Liver (tissue), 8 donors: ENCODE measurements at regions not wholly inside any gene's neighbourhood (a gene's known extent, or its start where the extent isn't known, plus 50 kb on each side); places are given as distances from the start of the nearest gene placed in this dataset.

ENCODE experiments used
- DNase-seq: peaks from one replicate; pipeline ENCODE4 v3.0.0-alpha.2; 2017; ENCODE audit warnings: low spot score
- H3K27ac ChIP-seq, 2 donors: one replicate each; pipeline ENCODE4 v1.7.0; 2013; ENCODE audit warnings: inconsistent platforms in 2 of 2, low read length in 2 of 2, control low read depth in 1 of 2, low read depth in 1 of 2, mild to moderate bottlenecking in 1 of 2
- H3K27me3 ChIP-seq, 4 donors: one replicate each; pipeline versions ENCODE4 v1.6.1 to v1.7.0; 2013; ENCODE audit warnings: low read length in 3 of 4, inconsistent platforms in 1 of 4, mild to moderate bottlenecking in 1 of 4, moderate library complexity in 1 of 4; ENCODE audit not compliant: control insufficient read depth in 4 of 4, insufficient read depth in 4 of 4
- H3K36me3 ChIP-seq, 4 donors: one replicate each; pipeline versions ENCODE4 v1.6.1 to v1.7.0; 2013; ENCODE audit warnings: low read length in 3 of 4, mild to moderate bottlenecking in 3 of 4, low read depth in 1 of 4, moderate library complexity in 1 of 4; ENCODE audit not compliant: control insufficient read depth in 4 of 4, insufficient read depth in 3 of 4
- H3K4me1 ChIP-seq, 4 donors: one replicate each; pipeline versions ENCODE4 v1.6.1 to v1.7.0; 2013; ENCODE audit warnings: low read length in 3 of 4, mild to moderate bottlenecking in 3 of 4, moderate library complexity in 1 of 4; ENCODE audit not compliant: control insufficient read depth in 4 of 4, insufficient read depth in 4 of 4
- H3K4me3 ChIP-seq, 3 donors: one replicate each; pipeline versions ENCODE4 v1.6.1 to v1.7.0; 2013; ENCODE audit warnings: low read length in 3 of 3, control low read depth in 1 of 3, low read depth in 1 of 3, mild to moderate bottlenecking in 1 of 3
- H3K9ac ChIP-seq, 2 donors: one replicate each; pipeline ENCODE4 v1.7.0; 2013; ENCODE audit warnings: low read length in 2 of 2, mild to moderate bottlenecking in 2 of 2, moderate library complexity in 2 of 2, control low read depth in 1 of 2, low read depth in 1 of 2
- H3K9me3 ChIP-seq, 4 donors: one replicate each; pipeline versions ENCODE4 v1.6.1 to v1.7.0; 2013; ENCODE audit warnings: low read length in 3 of 4; ENCODE audit not compliant: control insufficient read depth in 4 of 4
- ATF3 ChIP-seq: IDR thresholded peaks from 2 replicates; pipeline ENCODE4 v1.6.1; 2016; ENCODE audit warnings: antibody characterized with exemption
- CTCF ChIP-seq: fragments of 150-350 bp; IDR thresholded peaks from 2 replicates; pipeline ENCODE4 v1.5.1; 2017; ENCODE audit warnings: improper control_type of control experiment, low read depth, low read length; ENCODE audit not compliant: missing input control
- EGR1 ChIP-seq, 2 donors: IDR thresholded peaks; 2 replicates each; pipeline ENCODE4 v1.6.1; 2016 to 2018; ENCODE audit warnings: antibody characterized with exemption in 2 of 2, low read depth in 2 of 2
- FOXA1 ChIP-seq: IDR thresholded peaks from 2 replicates; pipeline ENCODE4 v1.6.1; 2016; ENCODE audit warnings: antibody characterized with exemption
- GABPA ChIP-seq, 2 donors: IDR thresholded peaks in 1 of 2; conservative IDR thresholded peaks in 1 of 2; 2 replicates each; pipeline ENCODE4 v1.6.1; 2016; ENCODE audit warnings: antibody characterized with exemption in 2 of 2, mild to moderate bottlenecking in 1 of 2, moderate library complexity in 1 of 2
- HNF4A ChIP-seq, 2 donors: conservative IDR thresholded peaks; 2 replicates each; pipeline ENCODE4 v1.6.1; 2016; ENCODE audit warnings: antibody characterized with exemption in 2 of 2, mild to moderate bottlenecking in 2 of 2
- JUND ChIP-seq, 2 donors: IDR thresholded peaks; 2 replicates each; pipeline ENCODE4 v1.6.1; 2016; ENCODE audit warnings: antibody characterized with exemption in 2 of 2
- MAX ChIP-seq: IDR thresholded peaks from 2 replicates; pipeline ENCODE4 v1.6.1; 2016; ENCODE audit warnings: antibody characterized with exemption
- NR2F2 ChIP-seq: IDR thresholded peaks from 2 replicates; pipeline ENCODE4 v1.6.1; 2016; ENCODE audit warnings: antibody characterized with exemption
- RXRA ChIP-seq, 2 donors: IDR thresholded peaks; 2 replicates each; pipeline ENCODE4 v1.6.1; 2017 to 2018; ENCODE audit warnings: antibody characterized with exemption in 2 of 2, mild to moderate bottlenecking in 1 of 2
- TAF1 ChIP-seq: conservative IDR thresholded peaks from 2 replicates; pipeline ENCODE4 v1.6.1; 2016; ENCODE audit warnings: antibody characterized with exemption, mild to moderate bottlenecking
- ZBTB33 ChIP-seq: IDR thresholded peaks from 2 replicates; pipeline ENCODE4 v1.6.1; 2016; ENCODE audit warnings: antibody characterized with exemption
- WGBS: extraction: QIAGEN DNeasy Blood & Tissue Kit; methylation state at CpG from one replicate; pipeline ENCODE4 v1.1.7; 2013; 5-methylcytosine and 5-hydroxymethylcytosine counted together
- donor health status: healthy.
- donor health status: healthy.
- donor health status: healthy.
- donor health status: healthy.
- donor health status: healthy.

GRCh38 chr18:25669741-25670140, 317.8 kb upstream of the ZNF521 start:
- WGBS, result 24% methylated on average over 3 of the region's 3 CpGs
- H3K27ac ChIP-seq, result no peak overlapping the region
- no peak for TF ChIP-seq EGR1 (IDR thresholded peaks at IDR 0.05; ENCODE audit: low read depth in 2 of 2)
- TF ChIP-seq ZBTB33, result no peak
- no peak for TF ChIP-seq JUND (IDR thresholded peaks at IDR 0.05)
- no peak for TF ChIP-seq ATF3
- no peak for TF ChIP-seq HNF4A (conservative IDR thresholded peaks at IDR 0.05)
- no peak for TF ChIP-seq FOXA1
- TF ChIP-seq CTCF, result no peak
- no peak for TF ChIP-seq MAX

GRCh38 chr18:25662272-25662671, 310.3 kb upstream of the ZNF521 start:
- DNase-seq, result no peak
- no peak overlapping the region for H3K27ac ChIP-seq
- H3K27me3 ChIP-seq, result peaks cover 0 to 3% (median 0%) of the 10 kb centered on the region in 4 donors
- no peaks in the 10 kb centered on the region for H3K4me1 ChIP-seq
- TF ChIP-seq CTCF, result no peak
- TF ChIP-seq NR2F2, result peak; percentile 6
- no peak for TF ChIP-seq RXRA (IDR thresholded peaks at IDR 0.05)
- no peak for TF ChIP-seq EGR1 (IDR thresholded peaks at IDR 0.05; ENCODE audit: low read depth in 2 of 2)
- no peak for TF ChIP-seq HNF4A (conservative IDR thresholded peaks at IDR 0.05)
- TF ChIP-seq TAF1, result no peak
- no peak for TF ChIP-seq GABPA (IDR thresholded peaks at IDR 0.05 in 1 of 2, conservative IDR thresholded peaks at IDR 0.05 in 1 of 2)
- TF ChIP-seq ZBTB33, result no peak
- TF ChIP-seq MAX, result no peak
- no peak overlapping the region for H3K9ac ChIP-seq
- H3K4me3 ChIP-seq, result no peak overlapping the region
- H3K9me3 ChIP-seq, result no peaks in the 10 kb centered on the region
- no peaks in the 10 kb centered on the region for H3K36me3 ChIP-seq
- 46% methylated on average over 4 of the region's 4 CpGs for WGBS

More at GRCh38 chr18:25669741-25670140, 317.8 kb upstream of the ZNF521 start:
- no peak for DNase-seq
- Histone ChIP-seq H3K9me3 (no peaks in the 10 kb centered on the region), H3K27me3 (peaks cover 0 to 5% (median 0%) of the 10 kb centered on the region in 4 donors), H3K4me1 (no peaks in the 10 kb centered on the region), H3K4me3 (no peak overlapping the region), H3K36me3 (no peaks in the 10 kb centered on the region), H3K9ac (no peak overlapping the region)
